PC-3 (cell line): ENCODE measurements at regions not wholly inside any gene's neighbourhood (a gene's known extent, or its start where the extent isn't known, plus 50 kb on each side); places are given as distances from the start of the nearest gene placed in this dataset.

ENCODE experiments used
- EZH2 ChIP-seq: fragments of 300-600 bp; sonication (generic); IDR thresholded peaks from one replicate; pipeline ENCODE4 v1.6.1; 2017; ENCODE audit warnings: antibody characterized with exemption, mild to moderate bottlenecking, low read length; ENCODE audit not compliant: unreplicated experiment
- TF ChIP-seq, protein P1 (sequence below): fragments of 300-600 bp; sonication (generic); conservative IDR thresholded peaks from 2 replicates; pipeline ENCODE4 v1.5.1; 2017; ENCODE audit warnings: antibody characterized with exemption, low read depth, mild to moderate bottlenecking, low read length

DNA sequence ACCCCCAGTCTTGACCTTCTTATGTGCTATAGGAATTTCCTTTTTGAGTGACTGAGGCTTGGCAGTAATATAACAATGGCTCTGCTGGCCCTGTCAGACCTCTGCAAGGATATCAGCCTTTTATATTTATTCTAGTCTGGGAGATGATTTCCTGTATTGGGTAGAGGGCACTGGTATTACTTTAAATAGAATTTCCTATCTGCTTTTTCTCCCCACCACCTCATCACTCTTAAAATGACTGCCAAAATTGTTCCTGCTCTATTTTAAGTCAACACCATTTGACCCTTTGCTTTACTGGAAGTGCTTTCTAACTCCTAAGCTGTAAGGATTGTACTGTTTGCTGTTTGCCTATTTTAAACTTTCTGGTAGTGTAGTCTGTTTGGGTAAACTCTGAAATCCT lies 658.4 kb upstream of the FSHR start:
- TF ChIP-seq, protein P1, sequence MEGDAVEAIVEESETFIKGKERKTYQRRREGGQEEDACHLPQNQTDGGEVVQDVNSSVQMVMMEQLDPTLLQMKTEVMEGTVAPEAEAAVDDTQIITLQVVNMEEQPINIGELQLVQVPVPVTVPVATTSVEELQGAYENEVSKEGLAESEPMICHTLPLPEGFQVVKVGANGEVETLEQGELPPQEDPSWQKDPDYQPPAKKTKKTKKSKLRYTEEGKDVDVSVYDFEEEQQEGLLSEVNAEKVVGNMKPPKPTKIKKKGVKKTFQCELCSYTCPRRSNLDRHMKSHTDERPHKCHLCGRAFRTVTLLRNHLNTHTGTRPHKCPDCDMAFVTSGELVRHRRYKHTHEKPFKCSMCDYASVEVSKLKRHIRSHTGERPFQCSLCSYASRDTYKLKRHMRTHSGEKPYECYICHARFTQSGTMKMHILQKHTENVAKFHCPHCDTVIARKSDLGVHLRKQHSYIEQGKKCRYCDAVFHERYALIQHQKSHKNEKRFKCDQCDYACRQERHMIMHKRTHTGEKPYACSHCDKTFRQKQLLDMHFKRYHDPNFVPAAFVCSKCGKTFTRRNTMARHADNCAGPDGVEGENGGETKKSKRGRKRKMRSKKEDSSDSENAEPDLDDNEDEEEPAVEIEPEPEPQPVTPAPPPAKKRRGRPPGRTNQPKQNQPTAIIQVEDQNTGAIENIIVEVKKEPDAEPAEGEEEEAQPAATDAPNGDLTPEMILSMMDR = no peak
- TF ChIP-seq EZH2 = no peak
